Liver (tissue), 8 donors: ENCODE measurements at regions not wholly inside any gene's neighbourhood (a gene's known extent, or its start where the extent isn't known, plus 50 kb on each side); places are given as distances from the start of the nearest gene placed in this dataset.

Source experiments
- DNase-seq: peaks from one replicate; pipeline ENCODE4 v3.0.0-alpha.2; 2017; ENCODE audit warnings: low spot score
- H3K27ac ChIP-seq, 2 donors: one replicate each; pipeline ENCODE4 v1.7.0; 2013; ENCODE audit warnings: inconsistent platforms in 2 of 2, low read length in 2 of 2, control low read depth in 1 of 2, low read depth in 1 of 2, mild to moderate bottlenecking in 1 of 2
- H3K27me3 ChIP-seq, 4 donors: one replicate each; pipeline versions ENCODE4 v1.6.1 to v1.7.0; 2013; ENCODE audit warnings: low read length in 3 of 4, inconsistent platforms in 1 of 4, mild to moderate bottlenecking in 1 of 4, moderate library complexity in 1 of 4; ENCODE audit not compliant: control insufficient read depth in 4 of 4, insufficient read depth in 4 of 4
- H3K36me3 ChIP-seq, 4 donors: one replicate each; pipeline versions ENCODE4 v1.6.1 to v1.7.0; 2013; ENCODE audit warnings: low read length in 3 of 4, mild to moderate bottlenecking in 3 of 4, low read depth in 1 of 4, moderate library complexity in 1 of 4; ENCODE audit not compliant: control insufficient read depth in 4 of 4, insufficient read depth in 3 of 4
- H3K4me1 ChIP-seq, 4 donors: one replicate each; pipeline versions ENCODE4 v1.6.1 to v1.7.0; 2013; ENCODE audit warnings: low read length in 3 of 4, mild to moderate bottlenecking in 3 of 4, moderate library complexity in 1 of 4; ENCODE audit not compliant: control insufficient read depth in 4 of 4, insufficient read depth in 4 of 4
- H3K4me3 ChIP-seq, 3 donors: one replicate each; pipeline versions ENCODE4 v1.6.1 to v1.7.0; 2013; ENCODE audit warnings: low read length in 3 of 3, control low read depth in 1 of 3, low read depth in 1 of 3, mild to moderate bottlenecking in 1 of 3
- H3K9ac ChIP-seq, 2 donors: one replicate each; pipeline ENCODE4 v1.7.0; 2013; ENCODE audit warnings: low read length in 2 of 2, mild to moderate bottlenecking in 2 of 2, moderate library complexity in 2 of 2, control low read depth in 1 of 2, low read depth in 1 of 2
- H3K9me3 ChIP-seq, 4 donors: one replicate each; pipeline versions ENCODE4 v1.6.1 to v1.7.0; 2013; ENCODE audit warnings: low read length in 3 of 4; ENCODE audit not compliant: control insufficient read depth in 4 of 4
- ATF3 ChIP-seq: IDR thresholded peaks from 2 replicates; pipeline ENCODE4 v1.6.1; 2016; ENCODE audit warnings: antibody characterized with exemption
- CTCF ChIP-seq: fragments of 150-350 bp; IDR thresholded peaks from 2 replicates; pipeline ENCODE4 v1.5.1; 2017; ENCODE audit warnings: improper control_type of control experiment, low read depth, low read length; ENCODE audit not compliant: missing input control
- EGR1 ChIP-seq, 2 donors: IDR thresholded peaks; 2 replicates each; pipeline ENCODE4 v1.6.1; 2016 to 2018; ENCODE audit warnings: antibody characterized with exemption in 2 of 2, low read depth in 2 of 2
- FOXA1 ChIP-seq: IDR thresholded peaks from 2 replicates; pipeline ENCODE4 v1.6.1; 2016; ENCODE audit warnings: antibody characterized with exemption
- FOXA2 ChIP-seq: IDR thresholded peaks from 2 replicates; pipeline ENCODE4 v1.6.1; 2016; ENCODE audit warnings: antibody characterized with exemption
- GABPA ChIP-seq, 2 donors: IDR thresholded peaks in 1 of 2; conservative IDR thresholded peaks in 1 of 2; 2 replicates each; pipeline ENCODE4 v1.6.1; 2016; ENCODE audit warnings: antibody characterized with exemption in 2 of 2, mild to moderate bottlenecking in 1 of 2, moderate library complexity in 1 of 2
- HNF4A ChIP-seq, 2 donors: conservative IDR thresholded peaks; 2 replicates each; pipeline ENCODE4 v1.6.1; 2016; ENCODE audit warnings: antibody characterized with exemption in 2 of 2, mild to moderate bottlenecking in 2 of 2
- HNF4G ChIP-seq: IDR thresholded peaks from 2 replicates; pipeline ENCODE4 v1.6.1; 2016; ENCODE audit warnings: antibody characterized with exemption
- JUND ChIP-seq, 2 donors: IDR thresholded peaks; 2 replicates each; pipeline ENCODE4 v1.6.1; 2016; ENCODE audit warnings: antibody characterized with exemption in 2 of 2
- MAX ChIP-seq: IDR thresholded peaks from 2 replicates; pipeline ENCODE4 v1.6.1; 2016; ENCODE audit warnings: antibody characterized with exemption
- NR2F2 ChIP-seq: IDR thresholded peaks from 2 replicates; pipeline ENCODE4 v1.6.1; 2016; ENCODE audit warnings: antibody characterized with exemption
- RAD21 ChIP-seq, 2 donors: IDR thresholded peaks; 2 replicates each; pipeline ENCODE4 v1.6.1; 2016; ENCODE audit warnings: antibody characterized with exemption in 2 of 2, mild to moderate bottlenecking in 2 of 2
- REST ChIP-seq: IDR thresholded peaks from 2 replicates; pipeline ENCODE4 v1.6.1; 2016; ENCODE audit warnings: antibody characterized with exemption, mild to moderate bottlenecking
- RXRA ChIP-seq, 2 donors: IDR thresholded peaks; 2 replicates each; pipeline ENCODE4 v1.6.1; 2017 to 2018; ENCODE audit warnings: antibody characterized with exemption in 2 of 2, mild to moderate bottlenecking in 1 of 2
- SP1 ChIP-seq: IDR thresholded peaks from 2 replicates; pipeline ENCODE4 v1.6.1; 2018; ENCODE audit warnings: antibody characterized with exemption, mild to moderate bottlenecking
- TAF1 ChIP-seq: conservative IDR thresholded peaks from 2 replicates; pipeline ENCODE4 v1.6.1; 2016; ENCODE audit warnings: antibody characterized with exemption, mild to moderate bottlenecking
- YY1 ChIP-seq: IDR thresholded peaks from 2 replicates; pipeline ENCODE4 v1.6.1; 2016; ENCODE audit warnings: antibody characterized with exemption, mild to moderate bottlenecking
- ZBTB33 ChIP-seq: IDR thresholded peaks from 2 replicates; pipeline ENCODE4 v1.6.1; 2016; ENCODE audit warnings: antibody characterized with exemption
- WGBS: extraction: QIAGEN DNeasy Blood & Tissue Kit; methylation state at CpG from one replicate; pipeline ENCODE4 v1.1.7; 2013; 5-methylcytosine and 5-hydroxymethylcytosine counted together
- donor health status: healthy.
- donor health status: healthy.
- donor health status: healthy.
- donor health status: healthy.
- donor health status: healthy.

- H3K9ac ChIP-seq = no peak overlapping the region
- TF ChIP-seq MAX (no peak), TAF1 (no peak), ZBTB33 (no peak), NR2F2 (no peak), REST (no peak), RXRA (IDR thresholded peaks at IDR 0.05) (no peak), HNF4A (conservative IDR thresholded peaks at IDR 0.05) (no peak)
- WGBS = 32% methylated on average over 2 of the region's 2 CpGs
- H3K4me3 ChIP-seq = no peak overlapping the region
- DNase-seq = no peak
- no peaks in the 10 kb centered on the region for H3K36me3 ChIP-seq
- no peak overlapping the region for H3K27ac ChIP-seq
- no peaks in the 10 kb centered on the region for H3K4me1 ChIP-seq
- no peaks in the 10 kb centered on the region for H3K9me3 ChIP-seq
- no peaks in the 10 kb centered on the region for H3K27me3 ChIP-seq
Observed at GRCh38 chr7:19526639-19527038, 182.2 kb downstream of the POLR1F start.

GRCh38 chr7:19522486-19522885 is 186.4 kb downstream of the POLR1F start:
- Histone ChIP-seq H3K4me3 (no peak overlapping the region), H3K27ac (no peak overlapping the region), H3K27me3 (no peaks in the 10 kb centered on the region), H3K4me1 (no peaks in the 10 kb centered on the region), H3K9ac (no peak overlapping the region), H3K36me3 (no peaks in the 10 kb centered on the region), H3K9me3 (no peaks in the 10 kb centered on the region)
- DNase-seq = no peak
- TF ChIP-seq ATF3 (no peak), YY1 (no peak), FOXA1 (no peak), RXRA (IDR thresholded peaks at IDR 0.05) (no peak), CTCF (no peak), JUND (IDR thresholded peaks at IDR 0.05) (no peak), MAX (no peak), FOXA2 (no peak), RAD21 (IDR thresholded peaks at IDR 0.05) (no peak), TAF1 (no peak), REST (no peak), ZBTB33 (no peak), SP1 (no peak), HNF4A (conservative IDR thresholded peaks at IDR 0.05) (no peak), NR2F2 (no peak), EGR1 (IDR thresholded peaks at IDR 0.05; ENCODE audit: low read depth in 2 of 2) (no peak), GABPA (IDR thresholded peaks at IDR 0.05 in 1 of 2, conservative IDR thresholded peaks at IDR 0.05 in 1 of 2) (no peak), HNF4G (no peak)
- 33% methylated on average over 3 of the region's 3 CpGs for WGBS
